Lung (tissue), 11 donors: ENCODE measurements at regions not wholly inside any gene's neighbourhood (a gene's known extent, or its start where the extent isn't known, plus 50 kb on each side); places are given as distances from the start of the nearest gene placed in this dataset.

Experiments used
- ATAC-seq: fragments of 200-7000 bp; cut with Tn5 transposase; one replicate; pipeline ENCODE4 v1.9.1; 2020; ENCODE audit warnings: moderate number of reproducible peaks; ENCODE audit not compliant: insufficient read depth, low FRiP score
- DNase-seq, 3 donors: peaks; one replicate each; pipeline ENCODE4 v3.0.0-alpha.2; 2013 to 2017
- H3K27ac ChIP-seq, 2 donors: one replicate each; pipeline ENCODE4 v1.5.1; 2013; ENCODE audit warnings: mild to moderate bottlenecking in 2 of 2, moderate library complexity in 2 of 2, control low read depth in 1 of 2, inconsistent platforms in 1 of 2, low read depth in 1 of 2, low read length in 1 of 2
- H3K27me3 ChIP-seq, 3 donors: one replicate each; pipeline ENCODE4 v1.5.1; 2013; ENCODE audit warnings: low read length in 2 of 3; ENCODE audit not compliant: control insufficient read depth in 3 of 3, insufficient read depth in 3 of 3
- H3K36me3 ChIP-seq, 4 donors: one replicate each; pipeline ENCODE4 v1.5.1; 2013; ENCODE audit warnings: low read length in 4 of 4, mild to moderate bottlenecking in 1 of 4, moderate library complexity in 1 of 4; ENCODE audit not compliant: control insufficient read depth in 4 of 4, insufficient read depth in 4 of 4
- H3K4me1 ChIP-seq, 5 donors: one replicate each; pipeline ENCODE4 v1.5.1; 2013; ENCODE audit warnings: low read length in 5 of 5, mild to moderate bottlenecking in 2 of 5, moderate library complexity in 1 of 5; ENCODE audit not compliant: control insufficient read depth in 5 of 5, insufficient read depth in 5 of 5
- H3K4me3 ChIP-seq: one replicate; pipeline ENCODE4 v1.5.1; 2013; ENCODE audit warnings: mild to moderate bottlenecking, control low read depth, moderate library complexity
- H3K9ac ChIP-seq, 2 donors: one replicate each; pipeline ENCODE4 v1.5.1; 2013; ENCODE audit warnings: low read length in 2 of 2, control low read depth in 1 of 2; ENCODE audit not compliant: insufficient read depth in 1 of 2
- H3K9me3 ChIP-seq, 4 donors: one replicate each; pipeline ENCODE4 v1.5.1; 2013; ENCODE audit warnings: low read length in 3 of 4, mild to moderate bottlenecking in 1 of 4, moderate library complexity in 1 of 4; ENCODE audit not compliant: control insufficient read depth in 4 of 4, insufficient read depth in 3 of 4
- WGBS, 2 donors: extraction: QIAGEN DNeasy Blood & Tissue Kit; methylation state at CpG; one replicate each; pipeline ENCODE4 v1.1.7; 2013; 5-methylcytosine and 5-hydroxymethylcytosine counted together
- TF ChIP-seq, protein P1 (sequence below): IDR thresholded peaks from 2 replicates; pipeline ENCODE4 v1.5.1; 2012; ENCODE audit warnings: mild to moderate bottlenecking; ENCODE audit errors: control extremely low read depth, extremely low read depth
- donor health status: control.
- donor health status: control.
- donor health status: Bipolar disorder and iron deficiency.
- donor health status: healthy.
- donor health status: DM: yes; HTN: yes; CAD: no.

DNA sequence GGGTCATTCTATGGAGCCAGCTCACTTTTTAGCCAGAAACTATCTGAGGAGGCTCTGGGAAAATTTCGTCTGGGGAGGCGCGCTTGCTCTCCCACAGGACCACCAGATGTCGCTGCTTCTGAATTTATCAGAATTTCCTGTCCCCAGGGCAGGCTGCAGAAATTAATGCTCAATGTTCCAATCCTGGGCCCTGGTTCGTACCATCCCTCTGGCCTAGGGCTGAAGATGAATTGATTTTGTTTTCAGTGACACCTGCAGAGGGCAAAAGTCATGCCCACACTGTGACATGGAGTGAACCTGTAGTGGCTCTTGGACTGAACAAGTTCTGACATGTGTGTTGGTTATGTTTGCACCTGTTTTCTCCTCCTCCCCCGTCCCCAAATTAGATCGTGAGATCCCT is 482.6 kb downstream of the NPIPA7 start:
- Histone ChIP-seq H3K27me3 (peaks cover 0 to 2% (median 0%) of the 10 kb centered on the region in 3 donors), H3K4me1 (peaks cover 0 to 13% (median 0%) of the 10 kb centered on the region in 5 donors), H3K9ac (no peak overlapping the region), H3K27ac (no peak overlapping the region), H3K9me3 (no peaks in the 10 kb centered on the region), H3K36me3 (no peaks in the 10 kb centered on the region), H3K4me3 (no peak overlapping the region)
- no peak for ATAC-seq
- peak; percentile 49 to 67 (median 59) for DNase-seq
- TF ChIP-seq, protein P1, sequence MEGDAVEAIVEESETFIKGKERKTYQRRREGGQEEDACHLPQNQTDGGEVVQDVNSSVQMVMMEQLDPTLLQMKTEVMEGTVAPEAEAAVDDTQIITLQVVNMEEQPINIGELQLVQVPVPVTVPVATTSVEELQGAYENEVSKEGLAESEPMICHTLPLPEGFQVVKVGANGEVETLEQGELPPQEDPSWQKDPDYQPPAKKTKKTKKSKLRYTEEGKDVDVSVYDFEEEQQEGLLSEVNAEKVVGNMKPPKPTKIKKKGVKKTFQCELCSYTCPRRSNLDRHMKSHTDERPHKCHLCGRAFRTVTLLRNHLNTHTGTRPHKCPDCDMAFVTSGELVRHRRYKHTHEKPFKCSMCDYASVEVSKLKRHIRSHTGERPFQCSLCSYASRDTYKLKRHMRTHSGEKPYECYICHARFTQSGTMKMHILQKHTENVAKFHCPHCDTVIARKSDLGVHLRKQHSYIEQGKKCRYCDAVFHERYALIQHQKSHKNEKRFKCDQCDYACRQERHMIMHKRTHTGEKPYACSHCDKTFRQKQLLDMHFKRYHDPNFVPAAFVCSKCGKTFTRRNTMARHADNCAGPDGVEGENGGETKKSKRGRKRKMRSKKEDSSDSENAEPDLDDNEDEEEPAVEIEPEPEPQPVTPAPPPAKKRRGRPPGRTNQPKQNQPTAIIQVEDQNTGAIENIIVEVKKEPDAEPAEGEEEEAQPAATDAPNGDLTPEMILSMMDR, result peak; percentile 66
- WGBS, 2 donors, result 13 to 27% methylated on average over 7 of the region's 7 CpGs

DNA sequence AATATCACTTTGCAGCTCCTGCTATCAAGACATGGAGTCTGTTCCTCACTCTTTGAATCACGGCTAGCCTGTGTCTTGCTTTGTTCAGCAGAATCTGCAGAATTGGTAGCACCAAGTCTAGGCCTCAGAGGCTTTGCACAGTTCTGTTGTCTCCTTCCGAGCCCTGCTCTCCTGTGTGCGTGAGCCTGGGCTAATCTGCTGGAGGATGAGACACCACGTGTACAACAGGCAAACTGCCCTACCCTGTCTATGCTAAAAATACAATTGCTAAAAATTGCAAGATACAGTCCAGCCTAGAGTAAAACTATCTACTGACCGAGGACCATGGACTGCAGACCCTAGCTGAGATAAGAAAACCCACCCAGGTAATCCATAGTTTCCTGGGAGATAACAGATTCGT is 484.7 kb downstream of the NPIPA7 start:
- Histone ChIP-seq H3K9me3 (no peaks in the 10 kb centered on the region), H3K4me3 (no peak overlapping the region), H3K27me3 (peaks cover 0 to 6% (median 6%) of the 10 kb centered on the region in 3 donors), H3K4me1 (peaks cover 0 to 13% (median 0%) of the 10 kb centered on the region in 5 donors), H3K27ac (no peak overlapping the region), H3K36me3 (no peaks in the 10 kb centered on the region), H3K9ac (no peak overlapping the region)
- TF ChIP-seq, protein P1, result no peak
- 85 to 88% methylated on average over 6 of the region's 6 CpGs for WGBS, 2 donors
- ATAC-seq (no peak), DNase-seq (no peak)

DNA sequence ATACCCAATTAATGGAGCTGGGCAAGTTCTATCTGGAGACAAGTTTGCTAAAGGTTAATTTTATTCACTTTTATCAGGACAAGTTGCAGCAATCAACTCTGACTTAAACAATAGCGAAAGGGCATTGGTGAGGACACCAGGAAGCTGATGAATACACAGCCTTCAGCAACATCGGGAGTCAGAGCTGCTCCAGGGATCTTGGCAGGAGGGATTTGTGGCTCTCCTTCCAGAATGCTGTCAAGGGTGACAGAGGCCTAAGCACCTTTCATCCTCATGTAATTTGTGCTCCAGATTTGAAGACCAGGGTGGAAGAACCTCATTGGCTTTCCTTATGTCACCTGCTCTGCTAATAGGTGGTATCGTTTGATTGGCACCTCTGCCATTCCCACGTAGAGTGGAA is 485.6 kb downstream of the NPIPA7 start:
- Histone ChIP-seq H3K9me3 (no peaks in the 10 kb centered on the region), H3K27me3 (peaks cover 0 to 6% (median 6%) of the 10 kb centered on the region in 3 donors), H3K4me1 (peaks cover 0 to 13% (median 0%) of the 10 kb centered on the region in 5 donors), H3K36me3 (no peaks in the 10 kb centered on the region), H3K4me3 (no peak overlapping the region), H3K9ac (no peak overlapping the region), H3K27ac (peak overlapping the region in 1 of 2 donors; percentile 46)
- DNase-seq, result no peak
- ATAC-seq, result no peak
- 75 to 81% methylated on average over 4 of the region's 4 CpGs for WGBS, 2 donors
- TF ChIP-seq, protein P1, result no peak

DNA sequence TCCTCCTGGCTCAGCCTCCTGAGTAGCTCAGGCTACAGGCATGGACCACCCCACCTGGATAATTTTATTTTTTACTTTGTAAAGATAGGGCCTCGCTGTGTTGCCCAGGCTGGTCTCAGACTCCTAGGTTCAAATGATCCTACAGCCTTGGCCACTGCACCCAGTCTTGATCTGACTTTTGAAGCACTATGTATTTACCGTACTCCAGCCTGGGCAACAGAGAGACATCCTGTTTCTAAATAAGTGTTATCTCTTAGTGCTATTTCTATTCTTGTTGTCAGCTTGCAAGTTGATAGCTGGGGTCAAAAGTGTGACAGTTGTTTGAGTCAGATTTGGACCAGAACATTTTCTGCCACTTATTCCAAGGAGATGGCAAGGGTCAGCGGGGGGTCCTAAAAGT is 486.4 kb downstream of the NPIPA7 start:
- Histone ChIP-seq H3K4me3 (no peak overlapping the region), H3K27me3 (peaks cover 0 to 6% (median 6%) of the 10 kb centered on the region in 3 donors), H3K9ac (no peak overlapping the region), H3K36me3 (no peaks in the 10 kb centered on the region), H3K9me3 (no peaks in the 10 kb centered on the region), H3K4me1 (peaks cover 0 to 13% (median 0%) of the 10 kb centered on the region in 5 donors), H3K27ac (peak overlapping the region in 1 of 2 donors; percentile 46)
- ATAC-seq (no peak), DNase-seq (no peak)
- WGBS, 2 donors, result 79 to 82% methylated on average over 3 of the region's 3 CpGs
- TF ChIP-seq, protein P1, result no peak
